Upper lobe of left lung (tissue), 6 donors: ENCODE measurements at regions not wholly inside any gene's neighbourhood (a gene's known extent, or its start where the extent isn't known, plus 50 kb on each side); places are given as distances from the start of the nearest gene placed in this dataset.
A peak's percentile ranks its signal among the peaks of the same experiment; 100 is the strongest.

Experiments
- ATAC-seq, 2 donors: fragments of 200-7000 bp; cut with Tn5 transposase; one replicate each; pipeline ENCODE4 v1.9.1; 2022; ENCODE audit warnings: mild to moderate bottlenecking in 2 of 2, moderate library complexity in 2 of 2; ENCODE audit not compliant: low FRiP score in 2 of 2
- DNase-seq, 2 donors: peaks; one replicate each; pipeline ENCODE4 v3.0.0-alpha.2; 2019 to 2020
- H3K27ac ChIP-seq, 4 donors: fragments of 200-600 bp; sonication (generic); one replicate each; pipeline ENCODE4 v1.5.1; 2016 to 2019
- H3K27me3 ChIP-seq, 4 donors: fragments of 200-600 bp; sonication (generic); one replicate each; pipeline ENCODE4 v1.5.1; 2017 to 2019
- H3K36me3 ChIP-seq, 4 donors: fragments of 200-600 bp; sonication (generic); one replicate each; pipeline ENCODE4 v1.5.1; 2016 to 2019
- H3K4me1 ChIP-seq, 4 donors: fragments of 200-600 bp; sonication (generic); one replicate each; pipeline ENCODE4 v1.5.1; 2018 to 2019
- H3K4me3 ChIP-seq, 4 donors: fragments of 200-600 bp; sonication (generic); one replicate each; pipeline ENCODE4 v1.5.1; 2017 to 2019; ENCODE audit warnings: mild to moderate bottlenecking in 2 of 4, moderate library complexity in 1 of 4
- H3K9me3 ChIP-seq, 4 donors: fragments of 200-600 bp; sonication (generic); one replicate each; pipeline ENCODE4 v1.5.1; 2018 to 2019
- EP300 ChIP-seq, 4 donors: sonication (generic); formaldehyde crosslinking; IDR thresholded peaks; one replicate each; pipeline ENCODE4 v1.5.1; 2017; ENCODE audit warnings: antibody characterized with exemption in 4 of 4, control low read depth in 2 of 4
- POLR2A ChIP-seq, 4 donors: fragments of 450-650 bp; IDR thresholded peaks; one replicate each; pipeline ENCODE4 v1.5.1; 2016 to 2017; ENCODE audit warnings: antibody characterized with exemption in 4 of 4, mild to moderate bottlenecking in 2 of 4
- POLR2AphosphoS5 ChIP-seq, 2 donors: sonication (generic); formaldehyde crosslinking; IDR thresholded peaks; one replicate each; pipeline ENCODE4 v1.5.1; 2017; ENCODE audit warnings: antibody characterized with exemption in 2 of 2
- WGBS, 2 donors: methylation state at CpG; one replicate each; pipeline ENCODE4 v1.1.5; 2017 to 2018; 5-methylcytosine and 5-hydroxymethylcytosine counted together
- TF ChIP-seq, protein P1 (sequence below), 6 experiments: fragments of 450-650 bp in 4 of 6; fragments of 200-600 bp in 2 of 6; sonication (generic) in 2 of 6; IDR thresholded peaks; one replicate each; pipeline ENCODE4 v1.5.1; 2016 to 2019; ENCODE audit warnings: antibody characterized with exemption in 6 of 6
- donor health status: DM: no; HTN: no; CAD: no; lungs with moderate emphysema.
- donor health status: DM: no; HTN: yes; CAD: no; lungs with severe emphysema.

GRCh38 chr11:39412117-39412516, 2047.3 kb downstream of the LRRC4C start:
- H3K4me3 ChIP-seq = no peak overlapping the region
- no peak for ATAC-seq
- DNase-seq = no peak
- no peaks in the 10 kb centered on the region for H3K27me3 ChIP-seq
- TF ChIP-seq EP300 (IDR thresholded peaks at IDR 0.05) = no peak
- TF ChIP-seq, protein P1, sequence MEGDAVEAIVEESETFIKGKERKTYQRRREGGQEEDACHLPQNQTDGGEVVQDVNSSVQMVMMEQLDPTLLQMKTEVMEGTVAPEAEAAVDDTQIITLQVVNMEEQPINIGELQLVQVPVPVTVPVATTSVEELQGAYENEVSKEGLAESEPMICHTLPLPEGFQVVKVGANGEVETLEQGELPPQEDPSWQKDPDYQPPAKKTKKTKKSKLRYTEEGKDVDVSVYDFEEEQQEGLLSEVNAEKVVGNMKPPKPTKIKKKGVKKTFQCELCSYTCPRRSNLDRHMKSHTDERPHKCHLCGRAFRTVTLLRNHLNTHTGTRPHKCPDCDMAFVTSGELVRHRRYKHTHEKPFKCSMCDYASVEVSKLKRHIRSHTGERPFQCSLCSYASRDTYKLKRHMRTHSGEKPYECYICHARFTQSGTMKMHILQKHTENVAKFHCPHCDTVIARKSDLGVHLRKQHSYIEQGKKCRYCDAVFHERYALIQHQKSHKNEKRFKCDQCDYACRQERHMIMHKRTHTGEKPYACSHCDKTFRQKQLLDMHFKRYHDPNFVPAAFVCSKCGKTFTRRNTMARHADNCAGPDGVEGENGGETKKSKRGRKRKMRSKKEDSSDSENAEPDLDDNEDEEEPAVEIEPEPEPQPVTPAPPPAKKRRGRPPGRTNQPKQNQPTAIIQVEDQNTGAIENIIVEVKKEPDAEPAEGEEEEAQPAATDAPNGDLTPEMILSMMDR (IDR thresholded peaks at IDR 0.05) = no peak
- no peak for TF ChIP-seq POLR2A (IDR thresholded peaks at IDR 0.05)
- TF ChIP-seq POLR2AphosphoS5 (IDR thresholded peaks at IDR 0.05) = no peak
- H3K36me3 ChIP-seq = no peaks in the 10 kb centered on the region
- H3K4me1 ChIP-seq = no peaks in the 10 kb centered on the region
- 58 to 90% methylated on average over 1 of the region's 1 CpG for WGBS, 2 donors
- no peak overlapping the region for H3K27ac ChIP-seq
- no peaks in the 10 kb centered on the region for H3K9me3 ChIP-seq

GRCh38 chr11:39385911-39386310, 2073.5 kb downstream of the LRRC4C start:
- no peaks in the 10 kb centered on the region for H3K4me1 ChIP-seq
- ATAC-seq = no peak
- H3K36me3 ChIP-seq = no peaks in the 10 kb centered on the region
- H3K27ac ChIP-seq = no peak overlapping the region
- H3K4me3 ChIP-seq = no peak overlapping the region
- no peak for DNase-seq
- no peak for TF ChIP-seq POLR2AphosphoS5 (IDR thresholded peaks at IDR 0.05)
- no peaks in the 10 kb centered on the region for H3K9me3 ChIP-seq
- no peaks in the 10 kb centered on the region for H3K27me3 ChIP-seq

- DNase-seq (no peak), ATAC-seq (no peak)
- WGBS, 2 donors = 52 to 56% methylated on average over 8 of the region's 8 CpGs
- Histone ChIP-seq H3K27me3 (no peaks in the 10 kb centered on the region), H3K27ac (no peak overlapping the region), H3K4me3 (no peak overlapping the region), H3K9me3 (no peaks in the 10 kb centered on the region), H3K4me1 (no peaks in the 10 kb centered on the region), H3K36me3 (no peaks in the 10 kb centered on the region)
- TF ChIP-seq EP300 (IDR thresholded peaks at IDR 0.05) (no peak), POLR2A (IDR thresholded peaks at IDR 0.05) (no peak), POLR2AphosphoS5 (IDR thresholded peaks at IDR 0.05) (no peak)
- TF ChIP-seq, protein P1 (IDR thresholded peaks at IDR 0.05) = peak in 5 of 6 experiments; percentile 14 to 46 (median 37)
Measured at GRCh38 chr11:39374963-39375698, 2084.3 kb downstream of the LRRC4C start.

DNA sequence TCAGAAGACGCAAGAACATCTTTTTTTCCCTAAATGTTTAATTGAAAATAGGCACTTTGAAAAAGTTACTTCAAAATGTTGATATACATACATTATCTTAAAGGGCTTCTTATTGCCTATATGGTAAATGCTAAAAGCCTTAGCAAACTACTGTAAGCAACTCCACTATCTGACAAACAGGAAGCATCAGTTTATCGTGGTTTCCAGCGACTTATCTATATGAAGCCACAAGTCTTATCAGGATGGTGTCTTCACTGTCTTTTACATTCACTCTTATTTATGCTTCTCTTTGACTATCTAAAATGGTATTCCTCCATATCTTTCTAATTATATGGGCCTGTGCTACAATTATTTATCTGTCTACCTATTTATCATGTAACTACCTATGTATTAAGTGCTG, 2091.9 kb downstream of the LRRC4C start:
- WGBS, 2 donors = 63 to 72% methylated on average over 3 of the region's 3 CpGs

GRCh38 chr11:39365809-39366436, 2093.5 kb downstream of the LRRC4C start:
- H3K36me3 ChIP-seq = no peaks in the 10 kb centered on the region
- DNase-seq = no peak
- ATAC-seq = no peak
- no peak for TF ChIP-seq POLR2AphosphoS5 (IDR thresholded peaks at IDR 0.05)
- no peak for TF ChIP-seq EP300 (IDR thresholded peaks at IDR 0.05)
- no peak for TF ChIP-seq POLR2A (IDR thresholded peaks at IDR 0.05)
- TF ChIP-seq, protein P1 (IDR thresholded peaks at IDR 0.05) = no peak
- H3K4me1 ChIP-seq = no peaks in the 10 kb centered on the region
- WGBS, 2 donors = 73 to 74% methylated on average over 2 of the region's 2 CpGs
- no peak overlapping the region for H3K4me3 ChIP-seq
- H3K27ac ChIP-seq = no peak overlapping the region
- H3K27me3 ChIP-seq = no peaks in the 10 kb centered on the region
- no peaks in the 10 kb centered on the region for H3K9me3 ChIP-seq

More for the DNA sequence above, 2091.9 kb downstream of the LRRC4C start:
- DNase-seq = no peak
- no peak for ATAC-seq
- Histone ChIP-seq H3K9me3 (no peaks in the 10 kb centered on the region), H3K36me3 (no peaks in the 10 kb centered on the region), H3K27ac (no peak overlapping the region), H3K4me1 (no peaks in the 10 kb centered on the region), H3K4me3 (no peak overlapping the region), H3K27me3 (no peaks in the 10 kb centered on the region)
- TF ChIP-seq POLR2AphosphoS5 (IDR thresholded peaks at IDR 0.05) (no peak), EP300 (IDR thresholded peaks at IDR 0.05) (no peak), POLR2A (IDR thresholded peaks at IDR 0.05) (no peak)
- TF ChIP-seq, protein P1 (IDR thresholded peaks at IDR 0.05) = no peak
